ENCODE measurements at regions not wholly inside any gene's neighbourhood (a gene's known extent, or its start where the extent isn't known, plus 50 kb on each side); places are given as distances from the start of the nearest gene placed in this dataset.
"Not testable (repeated sequence)": the region's sequence is repeated elsewhere in the genome, so short reads cannot be mapped to it uniquely, and the experiment has no call there.

DNA sequence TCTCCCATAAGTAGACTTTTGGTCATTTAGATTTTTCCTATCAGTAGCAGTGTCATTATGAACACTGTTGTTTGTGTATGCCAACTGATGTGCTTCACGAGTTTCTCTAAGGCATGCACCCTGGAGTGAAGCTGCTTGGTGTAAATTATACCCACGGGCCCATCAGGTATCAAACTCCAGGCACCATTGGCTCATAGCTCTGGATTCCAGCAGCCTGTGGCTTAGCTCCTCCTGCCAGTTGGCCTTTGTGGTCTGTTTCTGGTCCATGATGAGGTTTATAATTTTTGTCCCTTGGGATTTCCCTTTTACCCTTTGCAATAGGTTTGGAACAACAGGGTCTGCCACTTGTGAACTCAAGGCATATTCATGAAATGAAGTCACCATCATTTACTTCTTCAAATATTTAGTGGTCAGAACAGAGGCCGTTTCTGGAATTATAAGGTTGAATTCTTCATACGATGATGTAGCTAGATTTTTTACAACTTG is 350.5 kb downstream of the PRL start:
- Histone ChIP-seq H3K27ac (ENCODE audit: low read depth, low read length, poor library complexity, severe bottlenecking) (no peak overlapping the region), H3K9me2 (ENCODE audit: low read depth, low read length) (no peaks in the 10 kb centered on the region), H3K4me2 (ENCODE audit: low read length) (no peak overlapping the region), H3K4me1 (ENCODE audit: insufficient read depth, low read length, severe bottlenecking) (peaks cover 18% of the 10 kb centered on the region), H3F3A (ENCODE audit: insufficient read depth, low read length) (no peaks in the 10 kb centered on the region), H3K79me2 (ENCODE audit: insufficient read depth, low read length) (no peaks in the 10 kb centered on the region), H3K36me3 (ENCODE audit: insufficient read depth, low read length) (no peaks in the 10 kb centered on the region), H4K20me1 (ENCODE audit: insufficient read depth, low read length) (no peaks in the 10 kb centered on the region), H3K9me3 (ENCODE audit: low read length) (no peaks in the 10 kb centered on the region), H3K9ac (ENCODE audit: low read length) (no peak overlapping the region), H3K4me3 (ENCODE audit: low read depth, low read length, poor library complexity, severe bottlenecking) (no peak overlapping the region), H2AFZ (ENCODE audit: low read length) (no peak overlapping the region), H3K27me3 (ENCODE audit: insufficient read depth, low read length) (no peaks in the 10 kb centered on the region)
- TF ChIP-seq, protein P1, sequence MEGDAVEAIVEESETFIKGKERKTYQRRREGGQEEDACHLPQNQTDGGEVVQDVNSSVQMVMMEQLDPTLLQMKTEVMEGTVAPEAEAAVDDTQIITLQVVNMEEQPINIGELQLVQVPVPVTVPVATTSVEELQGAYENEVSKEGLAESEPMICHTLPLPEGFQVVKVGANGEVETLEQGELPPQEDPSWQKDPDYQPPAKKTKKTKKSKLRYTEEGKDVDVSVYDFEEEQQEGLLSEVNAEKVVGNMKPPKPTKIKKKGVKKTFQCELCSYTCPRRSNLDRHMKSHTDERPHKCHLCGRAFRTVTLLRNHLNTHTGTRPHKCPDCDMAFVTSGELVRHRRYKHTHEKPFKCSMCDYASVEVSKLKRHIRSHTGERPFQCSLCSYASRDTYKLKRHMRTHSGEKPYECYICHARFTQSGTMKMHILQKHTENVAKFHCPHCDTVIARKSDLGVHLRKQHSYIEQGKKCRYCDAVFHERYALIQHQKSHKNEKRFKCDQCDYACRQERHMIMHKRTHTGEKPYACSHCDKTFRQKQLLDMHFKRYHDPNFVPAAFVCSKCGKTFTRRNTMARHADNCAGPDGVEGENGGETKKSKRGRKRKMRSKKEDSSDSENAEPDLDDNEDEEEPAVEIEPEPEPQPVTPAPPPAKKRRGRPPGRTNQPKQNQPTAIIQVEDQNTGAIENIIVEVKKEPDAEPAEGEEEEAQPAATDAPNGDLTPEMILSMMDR (IDR thresholded peaks at IDR 0.05; ENCODE audit: low read length) = no peak
- no peak for TF ChIP-seq EZH2 (IDR thresholded peaks at IDR 0.05; ENCODE audit: borderline replicate concordance, low read length)

DNA sequence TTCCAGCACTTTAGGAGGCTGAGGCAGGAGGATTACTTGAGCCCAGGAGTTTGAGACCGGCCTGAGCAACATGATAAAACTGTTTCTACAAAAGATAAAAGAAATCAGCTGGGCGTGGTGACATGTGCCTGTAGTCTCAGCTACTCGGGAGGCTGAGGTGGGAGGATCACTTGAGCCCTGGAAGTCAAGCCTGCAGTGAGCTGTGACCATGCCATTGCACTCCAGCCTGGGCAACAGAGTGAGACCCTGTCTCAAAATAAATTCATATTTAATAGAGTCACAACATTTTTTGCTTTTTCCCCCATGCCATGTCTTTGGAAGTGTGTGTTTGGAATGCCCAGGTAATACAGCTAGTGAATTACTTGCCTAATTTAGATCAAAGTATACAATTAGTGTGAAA is 349.6 kb downstream of the PRL start:
- not testable (repeated sequence) for H3K9ac ChIP-seq (ENCODE audit: low read length); H3K27me3 ChIP-seq (ENCODE audit: insufficient read depth, low read length); H3F3A ChIP-seq (ENCODE audit: insufficient read depth, low read length); H4K20me1 ChIP-seq (ENCODE audit: insufficient read depth, low read length); H3K4me2 ChIP-seq (ENCODE audit: low read length); H3K4me3 ChIP-seq (ENCODE audit: low read depth, low read length, poor library complexity, severe bottlenecking); H3K9me2 ChIP-seq (ENCODE audit: low read depth, low read length); H2AFZ ChIP-seq (ENCODE audit: low read length); H3K9me3 ChIP-seq (ENCODE audit: low read length); H3K79me2 ChIP-seq (ENCODE audit: insufficient read depth, low read length); H3K36me3 ChIP-seq (ENCODE audit: insufficient read depth, low read length); H3K27ac ChIP-seq (ENCODE audit: low read depth, low read length, poor library complexity, severe bottlenecking)
- H3K4me1 ChIP-seq (ENCODE audit: insufficient read depth, low read length, severe bottlenecking) = peaks cover 22% of the 10 kb centered on the region

DNA sequence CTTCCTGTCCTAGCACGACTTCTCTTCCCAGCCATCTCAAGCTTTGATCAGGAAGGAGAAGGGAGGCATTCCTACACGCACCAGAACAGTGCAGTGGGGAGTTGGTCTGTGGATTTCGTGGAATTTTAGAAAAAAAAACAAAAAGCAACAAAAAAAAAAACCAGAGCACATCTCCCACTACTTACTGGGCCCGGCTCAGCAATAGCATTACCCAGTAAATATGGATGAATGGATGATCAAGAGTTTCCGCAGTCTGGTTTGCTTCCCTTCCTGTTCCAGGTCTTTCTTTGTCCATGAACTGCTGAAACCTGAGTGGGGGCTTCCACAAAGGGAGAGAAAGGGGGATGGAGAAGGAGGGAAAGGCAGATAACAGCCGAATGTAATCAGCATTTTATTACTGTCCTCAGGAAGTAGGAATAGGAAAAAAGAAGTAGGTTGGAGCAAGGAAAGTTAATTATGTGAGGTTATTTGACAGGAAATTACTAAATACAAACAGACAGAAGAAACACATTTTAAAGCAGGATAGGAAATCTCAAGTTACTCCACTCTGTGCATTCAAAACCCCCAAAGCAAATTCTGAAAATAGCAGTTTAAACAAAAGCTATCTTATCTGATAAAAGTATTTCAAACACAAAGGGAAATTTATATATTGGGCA is 349.0 kb downstream of the PRL start:
- Histone ChIP-seq H3K79me2 (ENCODE audit: insufficient read depth, low read length) (no peaks in the 10 kb centered on the region), H3K4me1 (ENCODE audit: insufficient read depth, low read length, severe bottlenecking) (peaks cover 21% of the 10 kb centered on the region), H3K36me3 (ENCODE audit: insufficient read depth, low read length) (no peaks in the 10 kb centered on the region), H3K9me3 (ENCODE audit: low read length) (no peaks in the 10 kb centered on the region), H2AFZ (ENCODE audit: low read length) (no peak overlapping the region), H3K9me2 (ENCODE audit: low read depth, low read length) (no peaks in the 10 kb centered on the region), H3K4me3 (ENCODE audit: low read depth, low read length, poor library complexity, severe bottlenecking) (no peak overlapping the region), H3K9ac (ENCODE audit: low read length) (no peak overlapping the region), H3K27me3 (ENCODE audit: insufficient read depth, low read length) (no peaks in the 10 kb centered on the region), H3K27ac (ENCODE audit: low read depth, low read length, poor library complexity, severe bottlenecking) (no peak overlapping the region), H3F3A (ENCODE audit: insufficient read depth, low read length) (no peaks in the 10 kb centered on the region), H3K4me2 (ENCODE audit: low read length) (no peak overlapping the region), H4K20me1 (ENCODE audit: insufficient read depth, low read length) (no peaks in the 10 kb centered on the region)
- TF ChIP-seq, protein P1 (IDR thresholded peaks at IDR 0.05; ENCODE audit: low read length) = no peak
- no peak for TF ChIP-seq EZH2 (IDR thresholded peaks at IDR 0.05; ENCODE audit: borderline replicate concordance, low read length)

DNA sequence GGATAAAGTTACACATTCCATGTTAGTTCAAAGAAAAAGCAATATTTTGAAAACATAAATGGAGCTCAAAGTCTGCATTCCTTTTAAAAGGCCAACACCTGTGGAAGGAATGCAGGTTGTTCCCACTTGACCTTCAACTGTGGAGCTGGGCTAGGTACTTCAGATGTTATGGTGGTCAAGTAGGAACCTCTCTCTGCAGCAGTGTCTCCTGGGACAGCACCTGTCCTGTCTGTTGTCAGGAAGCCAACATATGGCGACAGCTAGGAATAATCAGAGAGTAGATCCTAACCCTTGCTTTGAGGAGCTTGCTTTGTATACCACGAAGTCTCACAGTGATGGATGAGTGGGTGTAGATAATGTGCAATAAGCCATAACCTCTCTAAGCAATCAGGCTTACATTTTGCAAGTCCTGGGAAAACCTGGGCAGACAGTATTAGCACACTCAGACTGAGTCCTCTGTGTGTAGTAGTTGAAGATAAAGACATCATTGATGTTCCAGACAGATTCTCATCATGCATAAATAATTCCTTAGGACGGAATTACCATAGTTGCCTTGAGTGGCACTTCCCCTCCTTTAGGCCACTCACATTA is 347.5 kb downstream of the PRL start:
- Histone ChIP-seq H3K36me3 (ENCODE audit: insufficient read depth, low read length) (no peaks in the 10 kb centered on the region), H3K27ac (ENCODE audit: low read depth, low read length, poor library complexity, severe bottlenecking) (no peak overlapping the region), H3K9me3 (ENCODE audit: low read length) (no peaks in the 10 kb centered on the region), H3K4me1 (ENCODE audit: insufficient read depth, low read length, severe bottlenecking) (peaks cover 16% of the 10 kb centered on the region), H3K79me2 (ENCODE audit: insufficient read depth, low read length) (no peaks in the 10 kb centered on the region), H3K4me3 (ENCODE audit: low read depth, low read length, poor library complexity, severe bottlenecking) (no peak overlapping the region), H3K27me3 (ENCODE audit: insufficient read depth, low read length) (no peaks in the 10 kb centered on the region), H3F3A (ENCODE audit: insufficient read depth, low read length) (no peaks in the 10 kb centered on the region), H3K4me2 (ENCODE audit: low read length) (no peak overlapping the region), H3K9ac (ENCODE audit: low read length) (no peak overlapping the region), H4K20me1 (ENCODE audit: insufficient read depth, low read length) (no peaks in the 10 kb centered on the region), H2AFZ (ENCODE audit: low read length) (no peak overlapping the region), H3K9me2 (ENCODE audit: low read depth, low read length) (no peaks in the 10 kb centered on the region)
- TF ChIP-seq EZH2 (IDR thresholded peaks at IDR 0.05; ENCODE audit: borderline replicate concordance, low read length) = no peak
- TF ChIP-seq, protein P1 (IDR thresholded peaks at IDR 0.05; ENCODE audit: low read length) = no peak

Measured in OCI-LY1 (cell line).